NCI-H82 treated with DMSO at 0.1 percent for 48 hours (cell line): ENCODE measurements at regions not wholly inside any gene's neighbourhood (a gene's known extent, or its start where the extent isn't known, plus 50 kb on each side); places are given as distances from the start of the nearest gene placed in this dataset.
"Not testable (repeated sequence)": the region's sequence is repeated elsewhere in the genome, so short reads cannot be mapped to it uniquely, and the experiment has no call there.

Source experiments
- DNase-seq: peaks from one replicate; lab custom pipeline; 2025; ENCODE audit not compliant: unreplicated experiment; lab: John Stamatoyannopoulos, UW

DNA sequence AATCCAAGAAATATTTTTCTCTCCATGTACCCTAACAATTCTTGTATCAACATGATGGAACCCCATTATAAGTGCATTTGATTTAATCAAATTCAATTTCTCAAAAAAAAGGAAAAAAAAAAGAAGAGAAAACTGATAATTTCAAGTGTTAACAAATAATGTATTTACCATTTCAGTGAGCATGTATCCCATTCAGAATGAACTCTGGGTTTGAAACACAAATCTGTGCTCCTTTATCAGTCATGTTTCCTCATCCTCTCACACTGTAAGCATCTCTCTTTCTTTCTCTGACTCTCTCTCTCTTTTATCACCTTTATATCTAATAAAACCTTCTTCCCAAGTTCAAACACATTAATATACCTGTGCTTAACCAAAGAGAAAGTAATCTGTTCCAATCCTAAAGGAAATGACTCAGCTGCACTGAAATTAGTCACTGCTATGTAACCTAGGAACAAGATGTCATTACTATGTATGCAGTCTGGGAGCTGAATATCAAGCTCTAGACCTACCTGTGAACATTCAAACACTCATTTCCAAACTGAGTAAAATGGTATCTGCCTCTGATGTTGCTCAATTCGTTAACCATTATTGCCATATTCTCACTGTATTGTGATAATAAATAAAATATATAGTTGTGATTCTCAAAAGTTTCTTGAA lies 135.0 kb upstream of the LRIG3 start:
- DNase-seq: no peak

DNA sequence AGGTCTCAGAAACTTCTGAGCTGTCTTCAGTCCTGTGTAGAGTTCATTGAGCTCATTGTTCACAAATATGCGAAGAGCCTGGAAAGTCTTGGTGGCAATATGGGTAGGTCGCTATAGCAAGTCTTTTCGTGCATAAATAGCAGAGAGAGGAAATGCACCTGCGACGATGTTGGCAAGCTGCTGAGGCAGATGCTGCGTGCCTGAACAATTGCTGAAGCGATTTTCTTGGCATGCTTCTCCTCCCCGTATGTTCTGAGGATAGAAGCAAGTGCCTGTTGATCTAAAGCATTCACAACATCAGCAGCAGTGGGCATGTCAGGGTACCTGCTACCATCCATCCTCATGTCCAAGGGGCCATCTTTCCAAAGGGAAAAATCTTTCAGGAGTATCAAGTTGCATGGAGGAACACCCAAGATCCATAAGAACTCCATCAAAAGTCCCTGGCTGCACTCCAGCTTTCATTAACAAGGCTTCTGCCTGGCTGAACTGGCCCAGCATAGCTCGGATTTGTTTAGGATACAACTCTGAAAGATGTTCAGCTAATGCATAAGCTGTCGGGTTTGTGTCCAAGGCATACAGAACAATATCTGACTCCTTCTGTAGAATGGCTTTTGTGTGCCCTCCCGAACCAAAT lies 133.1 kb upstream of the LRIG3 start:
- not testable (repeated sequence) for DNase-seq

DNA sequence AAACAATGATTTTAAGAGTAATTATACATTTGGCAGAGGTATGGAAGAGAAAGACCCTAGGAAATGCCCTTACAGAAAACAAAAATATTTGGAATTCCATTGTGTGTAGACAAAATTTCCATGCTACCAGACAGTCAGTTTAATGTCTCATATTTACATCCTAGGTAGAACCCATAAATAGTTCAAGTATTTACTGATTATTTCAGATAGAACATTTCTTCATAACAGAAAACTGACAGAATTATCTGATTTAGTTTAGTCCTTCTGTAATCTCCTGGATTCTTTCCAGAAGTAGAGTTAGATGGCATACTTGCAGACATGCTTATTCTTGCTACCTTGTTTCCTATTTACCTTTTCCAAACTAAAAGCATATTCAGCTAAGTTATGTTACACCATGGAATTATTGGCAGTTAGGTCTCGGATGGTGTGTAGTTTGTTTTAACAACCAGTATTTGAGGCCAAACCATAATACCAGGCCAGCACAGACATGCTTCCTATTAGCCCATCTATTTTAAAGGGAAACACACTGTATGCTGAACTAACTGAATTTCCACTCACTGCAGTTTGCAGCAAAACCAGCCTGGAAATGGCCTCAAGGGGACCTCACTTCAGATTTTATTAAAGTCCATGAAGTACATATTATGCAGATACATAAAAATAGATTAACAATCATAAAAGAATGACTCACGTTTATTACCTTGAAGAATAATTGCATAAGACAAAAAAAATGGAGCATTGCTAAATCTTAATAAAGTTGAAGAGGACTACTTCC lies 126.6 kb upstream of the LRIG3 start:
- no peak for DNase-seq

DNA sequence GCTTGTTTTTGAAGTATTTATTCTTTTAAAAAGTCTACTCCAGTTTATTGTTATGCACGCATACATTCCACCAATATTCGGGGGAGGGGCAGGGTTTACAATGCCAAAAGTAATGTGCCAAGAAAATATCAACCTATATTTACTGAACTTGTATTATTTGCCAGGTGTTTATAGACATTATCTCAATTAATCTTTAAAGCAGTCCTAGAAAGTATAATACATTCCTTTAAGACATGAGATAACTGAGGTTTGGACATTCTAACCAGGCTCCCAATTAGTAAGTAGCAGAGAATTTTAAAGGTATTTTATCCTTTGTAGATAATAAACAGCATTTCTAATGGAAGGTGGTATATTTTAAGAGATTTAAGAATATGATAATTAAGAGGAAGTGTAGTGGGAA lies 124.5 kb upstream of the LRIG3 start:
- no peak for DNase-seq

DNA sequence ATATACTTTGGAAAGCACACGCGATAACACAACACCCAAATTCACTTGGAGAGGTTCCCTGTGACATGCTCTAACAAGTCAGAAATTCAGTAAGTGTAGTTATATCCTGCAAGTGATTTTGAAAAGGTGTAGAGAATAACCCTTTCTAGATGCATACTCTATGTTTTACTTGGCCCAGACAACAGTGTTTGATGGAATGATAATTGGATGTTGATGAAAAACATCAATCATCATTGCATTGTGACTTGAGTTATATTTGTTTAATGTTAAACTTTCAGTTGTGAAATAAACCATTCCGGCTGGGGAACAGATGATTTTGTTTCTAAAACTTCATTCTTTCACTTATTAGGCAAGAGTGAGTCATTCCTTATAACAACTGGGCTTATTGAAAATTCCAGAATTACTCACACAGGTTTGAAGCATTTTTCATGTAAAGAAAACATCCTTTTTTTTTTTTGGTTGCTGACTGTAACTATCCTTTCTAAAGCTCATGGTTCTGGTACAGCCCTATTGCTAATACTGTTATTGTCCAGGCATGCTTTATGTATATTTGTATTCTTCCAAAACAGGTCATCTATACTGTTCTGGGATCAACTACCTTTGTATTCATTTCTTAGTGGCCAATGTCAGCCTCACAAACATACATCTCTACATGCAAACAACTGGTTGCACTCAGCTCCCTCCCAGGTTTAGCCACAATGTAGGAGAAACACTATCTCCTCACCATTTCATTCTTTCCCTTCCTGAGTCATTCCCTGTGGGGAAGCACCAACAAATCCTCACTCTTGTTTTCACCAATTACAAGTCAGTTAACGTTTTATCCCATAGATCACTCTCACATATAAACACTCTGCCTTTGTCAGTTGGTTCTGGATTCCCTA lies 121.2 kb upstream of the LRIG3 start:
- DNase-seq: no peak

DNA sequence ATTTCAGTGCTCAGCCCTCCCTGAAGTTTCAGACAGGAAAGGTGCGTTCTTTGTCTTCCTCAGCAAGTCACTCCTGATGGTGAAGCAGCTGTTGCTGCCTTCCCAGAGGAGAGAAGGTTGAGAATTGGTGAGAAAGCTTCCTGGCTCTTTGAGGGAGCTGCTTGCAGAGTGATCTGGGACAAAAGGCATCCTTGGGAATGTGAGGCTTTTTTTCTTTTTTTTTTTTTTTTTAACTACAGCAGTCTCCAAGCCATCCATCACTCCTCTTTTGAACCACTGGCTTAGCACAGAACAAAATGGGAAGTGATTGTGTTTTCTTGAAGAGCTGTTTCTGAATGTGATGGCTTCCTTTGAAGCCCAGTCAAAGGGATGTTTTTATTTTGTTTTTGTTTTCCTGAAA lies 120.4 kb upstream of the LRIG3 start:
- no peak for DNase-seq

DNA sequence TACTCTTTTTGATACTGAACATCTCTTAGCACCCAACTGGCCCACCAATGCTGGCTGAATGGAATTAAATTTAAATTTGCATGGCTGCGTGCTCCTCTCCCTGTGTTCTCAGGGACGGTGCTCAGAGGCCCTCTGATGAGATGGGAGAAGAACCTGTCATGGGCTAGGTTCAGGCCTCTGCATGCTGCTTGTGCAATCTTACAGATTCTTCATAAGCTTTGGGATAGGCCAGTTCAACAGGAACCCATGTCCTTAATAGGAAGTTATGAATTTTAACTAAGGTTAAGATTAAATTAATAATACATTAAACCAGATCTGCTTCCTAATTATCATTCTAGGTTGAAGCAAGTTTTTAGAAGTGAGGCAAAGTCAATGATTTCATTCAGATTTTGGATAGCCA lies 119.7 kb upstream of the LRIG3 start:
- no peak for DNase-seq

DNA sequence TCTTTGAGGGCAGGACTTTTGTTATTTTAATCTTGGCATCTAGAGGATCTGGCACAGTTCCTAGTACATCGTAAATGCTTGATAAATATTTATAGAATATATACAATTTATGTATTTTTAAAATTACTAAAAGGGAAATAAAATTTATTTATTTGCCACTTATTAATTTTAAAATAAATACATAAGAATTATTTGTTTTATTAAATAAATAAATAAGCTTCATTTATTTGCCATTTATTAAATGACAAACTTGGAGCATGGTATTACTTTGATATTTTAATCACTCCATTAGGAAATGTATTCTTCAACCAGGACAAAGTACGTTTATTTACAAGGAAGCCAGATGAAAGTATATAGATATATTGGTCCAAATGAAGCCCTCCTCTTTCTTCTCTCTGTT lies 118.7 kb upstream of the LRIG3 start:
- no peak for DNase-seq

DNA sequence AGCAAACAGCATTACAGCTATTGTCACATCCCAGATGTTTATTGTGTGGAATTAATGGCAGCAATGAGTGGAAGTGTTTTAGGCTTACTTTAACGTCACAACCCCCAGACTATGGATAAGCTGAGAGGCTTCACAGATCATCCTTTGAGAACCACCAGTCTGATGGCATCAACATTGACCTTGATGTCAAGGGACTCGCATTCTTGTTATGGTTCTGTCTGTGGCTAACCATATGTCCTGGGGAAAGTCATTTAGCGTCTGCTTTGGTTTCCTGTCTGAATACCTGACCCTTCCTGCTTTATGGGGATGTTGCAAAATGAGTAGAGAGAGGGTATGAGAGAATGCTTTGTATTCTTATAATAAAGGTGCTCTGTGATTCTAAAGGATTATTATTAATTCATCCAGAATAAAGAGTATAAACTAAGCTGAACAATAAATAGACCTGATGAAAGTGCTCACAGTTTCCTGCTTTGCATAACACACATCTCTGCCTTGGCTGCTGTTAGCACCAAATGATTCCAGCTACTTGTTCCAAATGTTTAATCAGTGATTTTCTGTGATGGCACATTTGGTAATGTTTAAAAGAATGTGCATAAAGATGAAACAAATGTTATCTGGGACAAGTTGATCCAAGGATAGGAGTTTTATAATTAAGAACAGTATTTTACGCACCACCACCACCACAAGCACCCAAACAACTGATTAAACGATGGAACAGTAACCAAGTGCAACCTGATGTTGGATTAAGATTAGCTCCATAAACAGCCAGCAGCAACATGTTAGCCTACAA lies 116.9 kb upstream of the LRIG3 start:
- no peak for DNase-seq

DNA sequence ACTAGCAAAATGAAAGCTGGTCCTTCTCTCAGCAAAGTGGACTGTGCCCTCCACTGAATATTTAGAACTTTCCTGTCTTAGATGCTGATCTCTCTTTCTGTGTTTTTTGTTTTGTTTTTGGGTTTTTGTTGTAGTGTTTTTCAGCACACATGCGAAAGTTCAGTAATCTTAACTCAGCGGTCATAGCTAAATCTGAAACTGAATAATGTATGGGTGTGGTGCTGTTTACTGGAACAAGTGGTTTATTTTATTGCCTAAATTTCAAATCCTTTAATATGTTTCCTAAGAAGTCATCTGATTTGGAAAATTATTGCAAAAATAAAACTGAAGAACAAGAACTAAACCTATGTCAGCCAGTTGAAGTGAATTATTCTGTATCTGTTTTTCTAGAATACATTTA lies 116.0 kb upstream of the LRIG3 start:
- no peak for DNase-seq

DNA sequence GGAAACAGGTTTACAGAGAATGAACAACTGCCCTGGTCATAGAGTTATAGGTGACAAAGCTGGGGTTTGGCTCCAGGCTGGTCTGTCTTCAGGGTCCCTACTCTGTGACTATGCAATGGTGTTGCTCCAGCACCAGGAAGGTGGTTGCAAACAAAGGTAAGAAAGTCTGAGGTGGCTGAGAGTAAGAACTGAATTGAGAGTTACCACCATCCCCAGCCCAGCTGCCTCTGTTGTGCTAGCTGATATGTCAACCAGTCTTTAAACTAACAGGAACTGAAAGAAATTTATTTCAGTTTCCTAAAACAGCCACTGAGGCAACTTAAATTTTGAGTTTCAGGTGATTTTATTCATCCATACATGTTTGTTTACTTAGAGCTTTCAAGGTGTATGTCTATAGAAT lies 111.0 kb upstream of the LRIG3 start:
- no peak for DNase-seq

DNA sequence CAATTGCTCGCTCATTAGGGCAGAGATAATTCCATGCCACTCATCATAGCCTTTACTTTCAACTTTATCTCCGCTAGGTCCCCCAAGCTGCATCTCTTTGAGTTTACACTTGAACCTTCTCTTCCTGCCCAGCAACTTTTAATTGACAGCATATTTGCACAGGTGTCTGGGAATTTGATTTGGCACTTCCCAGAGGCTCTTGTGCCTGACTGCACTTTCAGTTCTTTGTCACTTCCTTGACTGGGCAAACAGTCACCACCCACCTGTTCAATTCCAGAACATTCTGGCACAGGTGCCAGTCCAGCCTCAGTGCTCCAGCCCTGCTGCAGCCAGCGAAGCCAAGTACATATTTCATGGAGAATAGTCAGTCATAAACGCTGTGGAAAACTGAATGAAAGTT lies 110.1 kb upstream of the LRIG3 start:
- no peak for DNase-seq

DNA sequence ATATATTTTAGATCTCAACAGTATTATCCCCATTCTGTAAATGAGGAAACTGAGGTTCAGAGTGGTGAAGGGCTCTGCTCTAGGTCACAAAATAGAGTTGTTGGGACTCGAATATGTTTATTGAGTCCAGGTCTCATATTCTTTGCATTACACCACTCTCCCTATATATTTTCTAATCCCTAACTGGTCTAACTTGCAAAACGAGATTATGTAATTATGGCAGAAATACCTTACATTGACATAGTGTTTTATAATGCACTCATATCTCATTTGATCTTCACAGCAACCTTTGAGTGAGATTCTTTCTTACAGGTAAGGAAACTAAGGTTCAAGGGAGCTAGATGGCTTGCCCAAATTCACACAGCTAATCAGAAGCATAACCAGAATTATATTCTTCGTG lies 106.9 kb upstream of the LRIG3 start:
- no peak for DNase-seq

DNA sequence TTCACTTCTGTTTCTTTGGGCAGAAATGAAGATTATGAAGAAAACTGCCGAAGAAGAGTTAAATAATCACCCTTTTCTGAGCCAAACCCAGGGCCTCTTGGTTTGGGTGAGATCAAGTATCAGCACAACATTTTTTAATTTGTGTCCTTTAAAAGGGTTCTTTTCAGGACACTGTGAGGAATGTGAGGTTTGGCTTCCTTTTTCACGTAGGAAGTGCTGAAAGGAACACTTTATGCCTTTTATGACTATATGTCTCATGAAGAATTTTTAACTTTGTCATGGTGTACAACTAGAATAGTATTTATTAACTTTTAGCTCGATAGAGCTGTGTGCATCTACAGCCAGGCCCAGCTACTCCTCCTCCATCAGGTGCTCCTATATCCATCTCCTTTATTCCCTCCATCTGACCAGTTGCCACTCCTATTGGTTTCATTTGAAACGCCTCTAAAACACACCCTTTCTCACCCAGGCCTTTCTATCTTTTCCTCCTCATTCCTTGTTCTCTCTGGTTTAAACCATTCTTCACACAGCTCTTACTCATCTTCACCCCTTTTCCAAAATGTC lies 103.6 kb upstream of the LRIG3 start:
- DNase-seq: no peak

DNA sequence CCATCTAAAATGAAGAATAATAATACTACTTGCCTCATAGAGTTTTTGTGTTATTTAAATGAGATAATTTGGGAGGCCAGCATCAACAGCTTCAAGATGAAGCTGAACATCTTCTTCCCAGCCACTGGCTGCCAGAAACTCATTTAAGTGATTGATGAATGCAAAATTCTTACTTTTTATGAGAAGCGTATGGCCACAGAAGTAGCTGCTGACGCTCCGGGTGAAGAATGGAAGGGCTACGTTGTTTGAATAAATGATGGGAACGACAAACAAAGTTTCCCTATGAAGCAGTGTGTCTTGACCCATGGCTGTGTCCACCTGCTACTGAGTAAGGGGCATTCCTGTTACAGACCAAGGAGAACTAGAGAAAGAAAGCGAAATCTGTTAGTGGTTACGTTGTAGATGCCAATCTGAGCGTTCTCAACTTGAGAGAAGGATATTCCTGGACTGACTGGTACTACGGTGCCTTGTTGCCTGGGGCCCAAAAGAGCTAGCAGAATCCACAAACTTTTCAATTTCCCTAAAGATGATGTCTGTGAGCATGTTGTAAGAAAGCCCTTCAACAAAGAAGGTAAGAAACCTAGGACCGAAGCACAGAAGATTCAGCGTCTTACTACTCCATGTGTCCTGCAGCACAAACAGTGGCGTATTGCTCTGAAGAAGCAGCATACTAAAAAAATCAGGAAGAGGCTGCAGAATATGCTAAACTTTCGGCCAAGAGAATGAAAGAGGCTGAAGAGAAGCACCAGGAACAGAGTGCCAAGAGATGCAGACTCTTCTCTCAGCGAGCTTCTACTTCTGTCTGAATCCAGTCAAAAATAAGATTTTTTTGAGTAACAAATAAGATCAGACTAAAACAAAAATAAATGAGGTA lies 100.0 kb upstream of the LRIG3 start:
- DNase-seq: no peak

DNA sequence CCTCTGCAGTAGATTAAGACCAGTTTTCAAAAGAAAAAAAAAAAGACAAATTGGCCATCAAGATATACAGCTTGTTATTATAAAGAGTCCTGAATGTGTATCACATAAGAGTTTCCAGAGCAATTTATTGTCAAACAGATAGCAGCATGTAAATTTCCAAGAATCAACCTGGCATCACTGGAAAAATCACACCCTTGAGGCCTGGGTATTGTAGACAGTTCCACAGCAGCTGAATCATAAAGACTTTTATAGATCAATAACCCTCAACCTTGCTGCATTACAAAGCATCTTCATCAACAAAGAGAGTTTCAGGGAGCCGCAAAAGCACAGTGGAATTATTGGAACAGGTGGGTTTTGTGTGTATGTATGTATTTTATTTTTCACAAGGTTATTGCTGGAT lies 94.6 kb upstream of the LRIG3 start:
- no peak for DNase-seq

DNA sequence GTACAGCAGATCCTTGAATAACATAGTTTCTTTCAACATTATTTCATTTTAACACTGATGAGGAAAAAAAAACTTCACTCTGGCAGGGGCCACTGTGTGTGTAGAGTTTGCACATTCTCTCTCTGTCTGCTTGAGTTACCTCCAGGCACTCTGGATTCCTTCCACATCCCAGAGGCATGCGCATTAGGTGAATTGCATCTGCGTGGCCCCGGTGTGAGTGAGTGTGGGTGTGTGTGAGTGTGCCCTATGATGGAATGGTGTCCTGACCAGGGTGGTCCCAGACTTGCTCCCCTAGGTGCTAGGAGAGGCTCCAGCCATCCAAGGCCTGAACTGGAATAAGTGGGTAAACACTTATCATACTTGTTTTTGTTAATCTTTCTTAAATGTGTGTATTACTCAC lies 90.6 kb upstream of the LRIG3 start:
- DNase-seq: no peak

DNA sequence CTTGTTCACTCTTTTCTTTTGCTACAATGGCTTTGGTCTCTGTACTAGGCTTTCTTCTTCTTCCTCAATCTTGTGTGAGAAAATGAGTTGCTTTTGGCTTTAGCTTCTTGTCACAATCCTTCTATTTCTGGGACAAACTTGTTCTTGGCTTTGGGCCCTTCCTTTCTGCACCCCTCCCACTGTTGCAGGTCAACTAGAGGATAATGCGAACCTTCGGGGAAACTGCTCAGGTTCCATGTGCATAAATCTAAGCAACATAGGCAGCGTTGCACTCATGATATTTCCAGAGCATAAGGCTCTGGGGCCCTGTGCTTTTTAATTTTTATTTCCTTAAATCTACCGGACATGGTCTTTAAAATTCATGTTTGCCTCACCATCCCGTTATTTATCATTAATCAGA lies 89.8 kb upstream of the LRIG3 start:
- DNase-seq: no peak

DNA sequence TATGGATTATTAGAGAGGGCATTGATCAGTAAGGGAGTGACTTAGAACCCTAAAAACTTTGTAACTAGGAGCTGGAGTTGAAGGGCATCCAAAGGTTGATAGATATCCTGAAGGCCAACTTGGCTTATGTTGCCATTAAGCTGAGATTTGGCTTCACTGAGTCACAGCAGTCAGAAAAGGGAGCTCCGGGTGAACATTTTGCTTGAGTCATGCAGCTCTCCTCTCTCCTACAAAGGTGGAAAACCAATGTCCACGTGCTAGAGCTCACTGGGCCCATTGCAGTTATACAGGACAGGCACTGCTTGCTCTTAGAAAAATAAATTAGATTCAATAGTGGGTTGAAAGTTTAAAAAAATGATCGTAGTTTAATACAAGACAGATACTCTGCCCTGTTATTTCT lies 87.3 kb upstream of the LRIG3 start:
- DNase-seq: no peak
